A549 (cell line): ENCODE measurements at regions not wholly inside any gene's neighbourhood (a gene's known extent, or its start where the extent isn't known, plus 50 kb on each side); places are given as distances from the start of the nearest gene placed in this dataset.

Experiments used
- TF ChIP-seq, protein P1 (sequence below): fragments of 250-450 bp; sonication (Bioruptor Pico); IDR thresholded peaks from 2 replicates; pipeline ENCODE4 v1.5.0; 2021; ENCODE audit warnings: mild to moderate bottlenecking, moderate library complexity, borderline replicate concordance
- TF ChIP-seq, protein P2 (sequence below): fragments of >200 bp; sonication (Bioruptor Twin); formaldehyde crosslinking; IDR thresholded peaks from 3 replicates; pipeline ENCODE4 v1.5.1; 2016

DNA sequence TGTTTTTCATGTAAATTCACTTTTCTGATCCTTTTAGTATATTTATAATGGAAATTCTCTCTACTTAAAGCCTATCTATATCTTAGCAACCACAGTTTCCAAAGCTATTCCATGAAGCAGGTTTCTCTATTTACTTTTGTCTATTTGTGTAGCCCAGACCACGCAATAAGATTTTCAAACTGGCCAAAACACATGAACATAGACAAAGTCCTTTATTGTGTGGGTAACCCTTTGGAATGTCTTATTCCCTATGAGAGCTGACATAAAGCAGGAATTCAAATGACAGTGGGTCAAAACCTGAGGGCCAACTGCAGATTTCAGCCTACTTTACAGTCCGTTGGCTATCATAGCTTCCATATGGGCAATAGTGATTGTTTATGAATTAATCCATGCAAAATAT, 252.6 kb downstream of the LTN1 start:
- TF ChIP-seq, protein P1, sequence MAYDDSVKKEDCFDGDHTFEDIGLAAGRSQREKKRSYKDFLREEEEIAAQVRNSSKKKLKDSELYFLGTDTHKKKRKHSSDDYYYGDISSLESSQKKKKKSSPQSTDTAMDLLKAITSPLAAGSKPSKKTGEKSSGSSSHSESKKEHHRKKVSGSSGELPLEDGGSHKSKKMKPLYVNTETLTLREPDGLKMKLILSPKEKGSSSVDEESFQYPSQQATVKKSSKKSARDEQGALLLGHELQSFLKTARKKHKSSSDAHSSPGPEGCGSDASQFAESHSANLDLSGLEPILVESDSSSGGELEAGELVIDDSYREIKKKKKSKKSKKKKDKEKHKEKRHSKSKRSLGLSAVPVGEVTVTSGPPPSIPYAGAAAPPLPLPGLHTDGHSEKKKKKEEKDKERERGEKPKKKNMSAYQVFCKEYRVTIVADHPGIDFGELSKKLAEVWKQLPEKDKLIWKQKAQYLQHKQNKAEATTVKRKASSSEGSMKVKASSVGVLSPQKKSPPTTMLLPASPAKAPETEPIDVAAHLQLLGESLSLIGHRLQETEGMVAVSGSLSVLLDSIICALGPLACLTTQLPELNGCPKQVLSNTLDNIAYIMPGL: no peak
- TF ChIP-seq, protein P2, sequence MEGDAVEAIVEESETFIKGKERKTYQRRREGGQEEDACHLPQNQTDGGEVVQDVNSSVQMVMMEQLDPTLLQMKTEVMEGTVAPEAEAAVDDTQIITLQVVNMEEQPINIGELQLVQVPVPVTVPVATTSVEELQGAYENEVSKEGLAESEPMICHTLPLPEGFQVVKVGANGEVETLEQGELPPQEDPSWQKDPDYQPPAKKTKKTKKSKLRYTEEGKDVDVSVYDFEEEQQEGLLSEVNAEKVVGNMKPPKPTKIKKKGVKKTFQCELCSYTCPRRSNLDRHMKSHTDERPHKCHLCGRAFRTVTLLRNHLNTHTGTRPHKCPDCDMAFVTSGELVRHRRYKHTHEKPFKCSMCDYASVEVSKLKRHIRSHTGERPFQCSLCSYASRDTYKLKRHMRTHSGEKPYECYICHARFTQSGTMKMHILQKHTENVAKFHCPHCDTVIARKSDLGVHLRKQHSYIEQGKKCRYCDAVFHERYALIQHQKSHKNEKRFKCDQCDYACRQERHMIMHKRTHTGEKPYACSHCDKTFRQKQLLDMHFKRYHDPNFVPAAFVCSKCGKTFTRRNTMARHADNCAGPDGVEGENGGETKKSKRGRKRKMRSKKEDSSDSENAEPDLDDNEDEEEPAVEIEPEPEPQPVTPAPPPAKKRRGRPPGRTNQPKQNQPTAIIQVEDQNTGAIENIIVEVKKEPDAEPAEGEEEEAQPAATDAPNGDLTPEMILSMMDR: no peak
